ENCODE measurements at regions not wholly inside any gene's neighbourhood (a gene's known extent, or its start where the extent isn't known, plus 50 kb on each side); places are given as distances from the start of the nearest gene placed in this dataset.

DNA sequence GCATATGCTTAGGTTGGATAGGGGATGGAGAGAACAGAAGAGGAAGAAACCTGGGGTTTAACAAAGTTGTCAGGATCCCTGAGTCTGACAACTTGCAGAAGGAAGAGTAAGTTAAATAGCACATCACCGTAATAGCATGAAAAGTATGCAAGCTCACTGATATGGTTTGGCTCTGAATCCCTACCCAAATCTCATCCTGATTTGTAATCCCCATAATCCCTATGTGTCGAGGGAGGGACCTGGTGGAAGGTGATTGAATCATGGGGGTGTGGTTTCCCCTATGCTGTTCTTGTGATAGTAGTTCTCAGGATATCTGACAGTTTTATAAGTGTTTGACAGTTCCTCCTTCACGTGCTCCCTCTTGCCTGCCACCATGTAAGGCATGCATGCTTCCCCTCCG is 193.3 kb downstream of the PSAT1 start:
- TF ChIP-seq, protein P1, sequence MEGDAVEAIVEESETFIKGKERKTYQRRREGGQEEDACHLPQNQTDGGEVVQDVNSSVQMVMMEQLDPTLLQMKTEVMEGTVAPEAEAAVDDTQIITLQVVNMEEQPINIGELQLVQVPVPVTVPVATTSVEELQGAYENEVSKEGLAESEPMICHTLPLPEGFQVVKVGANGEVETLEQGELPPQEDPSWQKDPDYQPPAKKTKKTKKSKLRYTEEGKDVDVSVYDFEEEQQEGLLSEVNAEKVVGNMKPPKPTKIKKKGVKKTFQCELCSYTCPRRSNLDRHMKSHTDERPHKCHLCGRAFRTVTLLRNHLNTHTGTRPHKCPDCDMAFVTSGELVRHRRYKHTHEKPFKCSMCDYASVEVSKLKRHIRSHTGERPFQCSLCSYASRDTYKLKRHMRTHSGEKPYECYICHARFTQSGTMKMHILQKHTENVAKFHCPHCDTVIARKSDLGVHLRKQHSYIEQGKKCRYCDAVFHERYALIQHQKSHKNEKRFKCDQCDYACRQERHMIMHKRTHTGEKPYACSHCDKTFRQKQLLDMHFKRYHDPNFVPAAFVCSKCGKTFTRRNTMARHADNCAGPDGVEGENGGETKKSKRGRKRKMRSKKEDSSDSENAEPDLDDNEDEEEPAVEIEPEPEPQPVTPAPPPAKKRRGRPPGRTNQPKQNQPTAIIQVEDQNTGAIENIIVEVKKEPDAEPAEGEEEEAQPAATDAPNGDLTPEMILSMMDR (IDR thresholded peaks at IDR 0.05): no peak
- no peak for TF ChIP-seq POLR2A (IDR thresholded peaks at IDR 0.05)

Measured in thyroid gland (tissue), 4 donors.